H9 (cell line): ENCODE measurements at regions not wholly inside any gene's neighbourhood (a gene's known extent, or its start where the extent isn't known, plus 50 kb on each side); places are given as distances from the start of the nearest gene placed in this dataset.

Source experiments
- DNase-seq: peaks from one replicate; pipeline ENCODE4 v3.0.0-alpha.2; 2017
- H2AFZ ChIP-seq: one replicate; pipeline ENCODE4 v1.6.1; 2013; ENCODE audit warnings: mild to moderate bottlenecking, low read length, control low read depth, moderate library complexity
- H2AK5ac ChIP-seq: 2 replicates; pipeline ENCODE4 v1.6.1; 2013; ENCODE audit warnings: low read length, control low read depth, mixed read lengths; ENCODE audit not compliant: insufficient read length
- H2BK120ac ChIP-seq: one replicate; pipeline ENCODE4 v1.6.1; 2013; ENCODE audit warnings: low read depth, mild to moderate bottlenecking, low read length, control low read depth, inconsistent platforms; ENCODE audit not compliant: poor library complexity, severe bottlenecking
- H2BK12ac ChIP-seq: 2 replicates; pipeline ENCODE4 v1.6.1; 2013; ENCODE audit warnings: low read length, control low read depth, mixed read lengths, low read depth; ENCODE audit not compliant: insufficient read length
- H2BK15ac ChIP-seq: 2 replicates; pipeline ENCODE4 v1.6.1; 2013; ENCODE audit warnings: low read depth, low read length, control low read depth
- H2BK20ac ChIP-seq: one replicate; pipeline ENCODE4 v1.6.1; 2013; ENCODE audit warnings: low read depth, mild to moderate bottlenecking, low read length, control low read depth, inconsistent platforms; ENCODE audit not compliant: poor library complexity, severe bottlenecking
- H2BK5ac ChIP-seq: 2 replicates; pipeline ENCODE4 v1.6.1; 2013; ENCODE audit warnings: low read length, control low read depth, mixed read lengths; ENCODE audit not compliant: insufficient read length
- H3K14ac ChIP-seq: 2 replicates; pipeline ENCODE4 v1.6.1; 2013; ENCODE audit warnings: low read length, control low read depth; ENCODE audit not compliant: insufficient read depth
- H3K18ac ChIP-seq: 2 replicates; pipeline ENCODE4 v1.6.1; 2013; ENCODE audit warnings: low read depth, mild to moderate bottlenecking, mixed read lengths, low read length, control low read depth; ENCODE audit not compliant: insufficient read length
- H3K23ac ChIP-seq: 2 replicates; pipeline ENCODE4 v1.6.1; 2013; ENCODE audit warnings: low read length, control low read depth, mixed read lengths, low read depth; ENCODE audit not compliant: insufficient read length
- H3K23me2 ChIP-seq: 2 replicates; pipeline ENCODE4 v1.6.1; 2013; ENCODE audit warnings: low read depth, mild to moderate bottlenecking, mixed read lengths, low read length, control low read depth; ENCODE audit not compliant: insufficient read length, poor library complexity, severe bottlenecking
- H3K27ac ChIP-seq: 2 replicates; pipeline ENCODE4 v1.5.1; 2013; ENCODE audit warnings: low read length, control low read depth, mixed read lengths, low read depth; ENCODE audit not compliant: insufficient read length
- H3K27me3 ChIP-seq: 2 replicates; pipeline ENCODE4 v1.6.1; 2013; ENCODE audit warnings: low read length, control low read depth, inconsistent platforms; ENCODE audit not compliant: insufficient read depth
- H3K4ac ChIP-seq: 2 replicates; pipeline ENCODE4 v1.6.1; 2013; ENCODE audit warnings: low read depth, mild to moderate bottlenecking, control low read depth, inconsistent platforms, low read length, moderate library complexity
- H3K4me1 ChIP-seq: 2 replicates; pipeline ENCODE4 v1.6.1; 2013; ENCODE audit warnings: low read length, control low read depth, inconsistent platforms; ENCODE audit not compliant: insufficient read depth
- H3K4me2 ChIP-seq: 2 replicates; pipeline ENCODE4 v1.6.1; 2013; ENCODE audit warnings: low read length, control low read depth, mixed read lengths; ENCODE audit not compliant: insufficient read length, insufficient read depth
- H3K56ac ChIP-seq: 2 replicates; pipeline ENCODE4 v1.6.1; 2013; ENCODE audit warnings: low read depth, mild to moderate bottlenecking, mixed read lengths, low read length, control low read depth; ENCODE audit not compliant: insufficient read length
- H3K79me1 ChIP-seq: 2 replicates; pipeline ENCODE4 v1.6.1; 2013; ENCODE audit warnings: low read depth, mild to moderate bottlenecking, moderate library complexity, low read length, control low read depth, inconsistent platforms; ENCODE audit not compliant: insufficient read depth, poor library complexity, severe bottlenecking
- H3K79me2 ChIP-seq: 2 replicates; pipeline ENCODE4 v1.6.1; 2013; ENCODE audit warnings: low read length, control low read depth, inconsistent platforms; ENCODE audit not compliant: insufficient read depth
- H3K9ac ChIP-seq: 2 replicates; pipeline ENCODE4 v1.6.1; 2013; ENCODE audit warnings: low read length, control low read depth, mixed read lengths; ENCODE audit not compliant: insufficient read length; ENCODE audit errors: extremely low read depth
- H3K9me3 ChIP-seq: one replicate; pipeline ENCODE4 v1.6.1; 2013; ENCODE audit warnings: low read depth, low read length, inconsistent platforms; ENCODE audit not compliant: control insufficient read depth
- H3T11ph ChIP-seq: one replicate; pipeline ENCODE4 v1.6.1; 2013; ENCODE audit warnings: mild to moderate bottlenecking, low read length, control low read depth, inconsistent platforms
- H4K20me1 ChIP-seq: one replicate; pipeline ENCODE4 v1.6.1; 2013; ENCODE audit not compliant: control insufficient read depth, insufficient read length, insufficient read depth
- H4K5ac ChIP-seq: 2 replicates; pipeline ENCODE4 v1.6.1; 2013; ENCODE audit warnings: low read depth, mild to moderate bottlenecking, mixed read lengths, low read length, control low read depth; ENCODE audit not compliant: insufficient read length
- H4K8ac ChIP-seq: replicated peaks from 2 replicates; pipeline ENCODE4 v1.6.1; 2013; ENCODE audit warnings: low read length, control low read depth, mixed read lengths, low read depth; ENCODE audit not compliant: insufficient read length
- H4K91ac ChIP-seq: 2 replicates; pipeline ENCODE4 v1.6.1; 2013; ENCODE audit warnings: low read depth, mild to moderate bottlenecking, moderate library complexity, mixed read lengths, low read length, control low read depth; ENCODE audit not compliant: insufficient read length
- H3K27ac Mint-ChIP-seq, 3 experiments: 2 replicates in 2 of 3; 3 replicates in 1 of 3; pipeline ENCODE4 v1.8.0; 2020 to 2021; ENCODE audit warnings: mixed read lengths in 3 of 3, mild to moderate bottlenecking in 1 of 3, moderate library complexity in 1 of 3
- H3K27me3 Mint-ChIP-seq: 2 replicates; pipeline ENCODE4 v1.8.0; 2021; ENCODE audit warnings: low read depth, mild to moderate bottlenecking, moderate library complexity, mixed read lengths
- H3K36me3 Mint-ChIP-seq, 3 experiments: 2 replicates in 2 of 3; 3 replicates in 1 of 3; pipeline ENCODE4 v1.8.0; 2020 to 2021; ENCODE audit warnings: low read depth in 3 of 3, mixed read lengths in 3 of 3; ENCODE audit not compliant: insufficient read depth in 1 of 3
- H3K4me1 Mint-ChIP-seq, 2 experiments: 2 replicates each; pipeline ENCODE4 v1.8.0; 2020; ENCODE audit warnings: mixed read lengths in 2 of 2
- H3K4me3 Mint-ChIP-seq, 2 experiments: 2 replicates in 1 of 2; 3 replicates in 1 of 2; pipeline ENCODE4 v1.8.0; 2020 to 2021; ENCODE audit warnings: mild to moderate bottlenecking in 2 of 2, mixed read lengths in 2 of 2, moderate library complexity in 1 of 2
- H3K9me3 Mint-ChIP-seq, 2 experiments: 2 replicates in 1 of 2; 3 replicates in 1 of 2; pipeline ENCODE4 v1.8.0; 2020; ENCODE audit warnings: mild to moderate bottlenecking in 2 of 2, mixed read lengths in 2 of 2, moderate library complexity in 1 of 2
- CTCF ChIP-seq: fragments of 200-600 bp; sonication (generic); conservative IDR thresholded peaks from 3 replicates; pipeline ENCODE4 v1.8.0; 2021; ENCODE audit warnings: antibody characterized with exemption, mild to moderate bottlenecking
- WGBS: extraction: QIAGEN DNeasy Blood & Tissue Kit; methylation state at CpG from one replicate; pipeline ENCODE4 v1.1.7; 2013; ENCODE audit warnings: missing lambda C conversion rate, low lambda C conversion rate, mixed read lengths; ENCODE audit not compliant: insufficient read length; ENCODE audit errors: extremely low coverage; 5-methylcytosine and 5-hydroxymethylcytosine counted together

- H3K23me2 ChIP-seq, result no peaks in the 10 kb centered on the region
- Mint-ChIP-seq H3K4me1 (peaks cover 3 to 6% of the 10 kb centered on the region in 2 experiments; a peak in 3 of 4 replicates), H3K27me3 (peaks cover 61% of the 10 kb centered on the region), H3K36me3 (no peaks in the 10 kb centered on the region; a peak in 2 of 7 replicates), H3K4me3 (no peak overlapping the region), H3K27ac (no peak overlapping the region), H3K9me3 (peaks cover 4% of the 10 kb centered on the region in 2 experiments; a peak in 3 of 5 replicates)
- no peaks in the 10 kb centered on the region for H3K4me1 ChIP-seq
- no peak overlapping the region for H2AFZ ChIP-seq
- no peak overlapping the region for H2BK5ac ChIP-seq
- H3K4me2 ChIP-seq, result no peak overlapping the region
- H3T11ph ChIP-seq, result no peak overlapping the region
- H3K56ac ChIP-seq, result no peak overlapping the region
- WGBS, result no CpG with 5 or more reads among the region's 7 CpGs
- H2BK120ac ChIP-seq, result no peak overlapping the region
- H2BK15ac ChIP-seq, result no peak overlapping the region
- no peak overlapping the region for H2AK5ac ChIP-seq
- H3K9ac ChIP-seq, result no peak overlapping the region
- H4K5ac ChIP-seq, result no peak overlapping the region
- no peaks in the 10 kb centered on the region for H3K79me2 ChIP-seq
- H3K4ac ChIP-seq, result no peak overlapping the region
- no peaks in the 10 kb centered on the region for H3K9me3 ChIP-seq
- no peak for TF ChIP-seq CTCF
- no peak overlapping the region for H3K23ac ChIP-seq
- peak overlapping the region; percentile 21 for H3K14ac ChIP-seq
- no peak overlapping the region for H4K91ac ChIP-seq
- DNase-seq, result no peak
- no peak overlapping the region for H4K8ac ChIP-seq
- no peak overlapping the region for H3K27ac ChIP-seq
- H2BK20ac ChIP-seq, result no peak overlapping the region
- H3K79me1 ChIP-seq, result no peaks in the 10 kb centered on the region
- H3K18ac ChIP-seq, result no peak overlapping the region
- no peak overlapping the region for H2BK12ac ChIP-seq
- H3K27me3 ChIP-seq, result peaks cover 5% of the 10 kb centered on the region; the same call in 1 of the 2 replicates
- no peaks in the 10 kb centered on the region for H4K20me1 ChIP-seq
These were observed 304.2 kb upstream of the CDH4 start for GRCh38 chr20:60947819-60948218.
